ENCODE measurements at regions not wholly inside any gene's neighbourhood (a gene's known extent, or its start where the extent isn't known, plus 50 kb on each side); places are given as distances from the start of the nearest gene placed in this dataset.

DNA sequence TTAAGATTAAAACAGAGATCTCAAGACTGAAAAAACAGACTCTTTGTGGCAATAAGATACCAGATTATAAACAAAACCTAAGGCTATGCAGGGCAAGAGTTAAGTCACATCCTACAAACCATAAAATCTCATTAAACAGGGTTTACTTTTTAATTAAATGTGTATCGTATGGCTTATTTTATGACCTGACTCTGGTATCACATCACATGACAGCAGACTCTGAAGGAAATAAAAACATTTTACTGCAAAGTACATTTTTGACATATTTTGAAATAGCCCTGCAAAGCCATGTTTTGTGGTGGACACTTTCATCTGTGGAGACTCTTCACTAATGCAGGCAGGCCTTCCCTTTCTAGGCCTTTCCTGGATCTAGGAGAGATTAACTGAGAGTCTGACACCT, 327.6 kb upstream of the CLEC14A start:
- TF ChIP-seq, protein P1, sequence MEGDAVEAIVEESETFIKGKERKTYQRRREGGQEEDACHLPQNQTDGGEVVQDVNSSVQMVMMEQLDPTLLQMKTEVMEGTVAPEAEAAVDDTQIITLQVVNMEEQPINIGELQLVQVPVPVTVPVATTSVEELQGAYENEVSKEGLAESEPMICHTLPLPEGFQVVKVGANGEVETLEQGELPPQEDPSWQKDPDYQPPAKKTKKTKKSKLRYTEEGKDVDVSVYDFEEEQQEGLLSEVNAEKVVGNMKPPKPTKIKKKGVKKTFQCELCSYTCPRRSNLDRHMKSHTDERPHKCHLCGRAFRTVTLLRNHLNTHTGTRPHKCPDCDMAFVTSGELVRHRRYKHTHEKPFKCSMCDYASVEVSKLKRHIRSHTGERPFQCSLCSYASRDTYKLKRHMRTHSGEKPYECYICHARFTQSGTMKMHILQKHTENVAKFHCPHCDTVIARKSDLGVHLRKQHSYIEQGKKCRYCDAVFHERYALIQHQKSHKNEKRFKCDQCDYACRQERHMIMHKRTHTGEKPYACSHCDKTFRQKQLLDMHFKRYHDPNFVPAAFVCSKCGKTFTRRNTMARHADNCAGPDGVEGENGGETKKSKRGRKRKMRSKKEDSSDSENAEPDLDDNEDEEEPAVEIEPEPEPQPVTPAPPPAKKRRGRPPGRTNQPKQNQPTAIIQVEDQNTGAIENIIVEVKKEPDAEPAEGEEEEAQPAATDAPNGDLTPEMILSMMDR (IDR thresholded peaks at IDR 0.05) = no peak
- no peak for TF ChIP-seq ZFX (IDR thresholded peaks at IDR 0.05; ENCODE audit: borderline replicate concordance)

Measured in 22Rv1 (cell line).